ENCODE measurements at regions not wholly inside any gene's neighbourhood (a gene's known extent, or its start where the extent isn't known, plus 50 kb on each side); places are given as distances from the start of the nearest gene placed in this dataset.
"Not testable (repeated sequence)": the region's sequence is repeated elsewhere in the genome, so short reads cannot be mapped to it uniquely, and the experiment has no call there.

DNA sequence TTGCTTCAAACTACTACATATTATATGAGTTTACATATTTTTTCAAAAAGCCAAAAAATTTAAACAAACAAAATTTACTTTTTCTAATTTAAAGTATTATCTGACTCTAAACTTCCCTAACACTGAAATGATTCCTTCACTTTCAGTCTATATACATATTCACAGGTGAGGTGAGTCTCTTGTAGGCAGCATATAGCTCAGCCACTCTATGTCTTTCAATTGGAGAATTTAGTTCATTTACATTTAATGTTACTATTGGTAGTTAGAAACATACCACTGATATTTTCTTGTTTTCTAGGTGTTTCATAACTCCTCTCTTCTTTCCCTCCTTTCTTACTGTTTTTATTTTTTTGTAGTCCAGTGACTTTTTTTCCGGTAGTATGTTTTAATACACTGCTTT lies 387.1 kb downstream of the MRPL39 start:
- no peak for DNase-seq

DNA sequence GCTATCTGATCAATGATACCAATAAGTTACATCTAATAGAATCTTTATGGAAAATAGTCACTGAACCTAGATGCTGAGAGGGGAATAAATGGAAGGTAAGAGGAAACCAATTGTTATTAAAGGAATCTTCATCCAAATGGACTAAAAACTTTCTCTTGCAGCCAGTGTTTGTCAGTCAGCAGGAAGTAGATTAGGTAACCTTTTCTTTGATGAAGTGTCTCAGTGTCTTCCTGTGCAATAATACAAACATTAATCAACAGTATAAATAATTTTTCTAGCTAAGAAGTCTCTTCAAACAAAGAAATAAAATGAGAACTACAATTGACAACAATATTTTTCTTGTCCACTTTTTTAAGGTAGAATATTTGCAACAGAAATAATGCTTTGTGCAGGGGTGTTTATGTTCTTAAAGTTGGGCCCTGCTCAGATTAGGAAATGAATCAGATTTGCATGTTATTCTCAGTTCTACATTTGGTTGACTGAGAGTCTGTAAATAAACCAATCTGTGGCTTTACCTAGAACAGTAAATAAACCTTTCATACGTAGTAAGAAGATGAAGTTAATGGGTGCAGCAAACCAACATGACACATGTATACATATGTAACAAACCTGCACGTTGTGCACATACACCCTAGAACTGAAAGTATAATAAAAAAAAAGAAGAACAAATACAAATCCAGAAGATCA lies 391.4 kb downstream of the MRPL39 start:
- DNase-seq: no peak

DNA sequence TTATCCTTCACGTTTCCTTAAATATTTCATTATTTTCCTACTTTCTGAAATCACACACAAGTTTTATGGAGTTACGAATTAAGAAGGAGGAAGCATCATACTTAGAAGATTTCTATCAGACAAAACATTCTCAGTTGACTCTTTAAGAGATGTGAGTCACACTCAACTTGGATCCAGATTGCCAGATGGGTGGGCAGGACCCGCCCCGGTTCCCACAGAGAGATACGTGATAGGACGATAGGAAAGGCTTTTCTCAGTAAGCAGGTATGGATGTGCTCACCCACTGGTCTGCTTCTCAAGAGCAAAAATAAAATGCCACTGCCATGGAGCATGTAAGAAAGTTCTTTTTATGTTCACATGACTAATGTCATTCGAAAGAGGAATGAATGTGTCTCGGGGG lies 392.6 kb downstream of the MRPL39 start:
- DNase-seq: no peak

DNA sequence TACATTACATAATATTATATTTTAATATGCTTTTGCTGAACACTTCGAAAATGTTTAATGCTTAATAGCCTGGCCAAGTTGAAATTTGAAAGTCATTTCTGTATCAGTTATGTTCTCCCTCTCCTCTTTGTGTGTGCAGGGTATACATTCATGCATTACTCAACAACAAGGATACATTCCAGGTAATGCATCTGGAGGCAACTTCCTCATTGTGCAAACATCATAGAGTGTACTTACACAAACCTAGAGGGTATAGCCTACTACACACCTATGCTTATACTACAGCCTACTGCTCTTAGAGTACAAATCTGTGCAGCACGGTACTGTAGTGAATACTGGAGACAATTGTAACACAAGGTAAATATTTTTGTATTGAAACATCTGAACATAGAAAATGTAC lies 407.3 kb downstream of the MRPL39 start:
- no peak for DNase-seq

DNA sequence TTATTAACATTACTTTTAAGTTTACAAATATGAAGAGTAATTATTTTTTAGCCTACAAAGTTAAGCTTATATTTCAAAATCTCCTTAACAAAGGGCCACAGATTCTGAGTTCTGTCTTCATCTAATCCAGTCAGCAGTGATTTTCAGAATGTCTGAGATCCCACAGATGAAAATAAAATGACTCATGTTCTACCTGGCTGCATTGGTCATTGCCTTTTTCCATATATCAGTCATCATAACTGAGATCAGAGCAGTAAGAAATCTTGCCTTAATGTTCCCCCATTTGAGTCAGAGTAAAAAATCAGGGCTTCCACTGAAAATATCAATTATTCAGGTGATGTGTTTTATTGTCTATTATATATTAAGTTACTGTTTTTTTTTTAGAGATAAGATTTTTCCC lies 416.1 kb downstream of the MRPL39 start:
- no peak for DNase-seq

DNA sequence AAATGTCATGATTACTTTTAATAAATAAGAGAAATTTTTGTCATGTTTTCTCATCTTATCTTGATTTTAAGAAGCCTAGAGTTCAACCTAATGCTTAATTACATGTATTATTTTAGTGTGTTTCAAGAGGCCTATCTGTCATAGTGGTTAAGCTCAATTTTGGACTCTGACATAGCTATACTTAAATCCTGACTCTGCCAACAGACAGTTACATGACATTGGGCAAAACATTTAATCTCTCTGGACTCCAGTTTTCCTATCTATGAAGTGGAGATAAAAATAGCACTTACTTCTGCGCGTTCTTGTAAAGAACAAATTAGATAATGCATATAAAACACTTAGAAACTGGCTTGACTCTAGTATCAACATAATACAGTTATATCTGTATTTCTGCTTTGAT lies 417.8 kb downstream of the MRPL39 start:
- no peak for DNase-seq

DNA sequence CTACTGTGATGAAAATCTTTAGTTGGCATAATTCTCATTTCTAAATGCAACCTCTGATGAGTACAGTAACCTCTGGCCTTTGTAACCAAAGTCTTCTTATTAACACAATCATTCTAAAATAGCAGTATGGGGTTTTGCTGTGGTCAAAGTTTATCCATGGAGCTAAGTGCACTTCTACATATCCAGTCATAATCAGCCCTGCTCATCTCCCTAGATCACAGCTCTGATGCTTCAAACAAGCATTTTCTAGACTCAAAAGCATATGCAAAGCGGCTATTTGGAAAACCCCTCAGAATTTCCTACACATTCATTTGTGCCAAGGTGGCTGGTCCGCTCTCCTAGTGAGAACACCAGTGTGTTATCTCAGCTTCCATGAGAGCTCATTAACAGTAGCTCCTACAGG lies 418.6 kb downstream of the MRPL39 start:
- DNase-seq: no peak

DNA sequence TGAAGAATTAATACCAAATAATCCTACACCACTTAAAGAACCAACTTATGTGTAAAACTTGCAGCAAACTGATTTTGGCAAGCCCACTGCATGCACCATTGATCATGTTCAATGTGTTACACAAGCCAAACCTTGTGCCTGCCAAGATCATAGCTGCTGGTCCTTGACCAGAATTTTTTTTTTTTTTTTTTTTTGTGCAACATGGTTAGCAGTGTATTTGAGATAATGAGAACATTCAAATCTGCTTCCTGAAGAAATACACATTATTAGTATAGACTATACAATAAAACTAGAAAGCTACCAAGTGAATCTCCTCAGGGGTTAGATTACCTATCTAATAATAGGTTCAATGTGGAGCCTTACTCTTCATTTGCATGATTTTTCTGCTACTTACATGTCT lies 421.0 kb downstream of the MRPL39 start:
- no peak for DNase-seq

DNA sequence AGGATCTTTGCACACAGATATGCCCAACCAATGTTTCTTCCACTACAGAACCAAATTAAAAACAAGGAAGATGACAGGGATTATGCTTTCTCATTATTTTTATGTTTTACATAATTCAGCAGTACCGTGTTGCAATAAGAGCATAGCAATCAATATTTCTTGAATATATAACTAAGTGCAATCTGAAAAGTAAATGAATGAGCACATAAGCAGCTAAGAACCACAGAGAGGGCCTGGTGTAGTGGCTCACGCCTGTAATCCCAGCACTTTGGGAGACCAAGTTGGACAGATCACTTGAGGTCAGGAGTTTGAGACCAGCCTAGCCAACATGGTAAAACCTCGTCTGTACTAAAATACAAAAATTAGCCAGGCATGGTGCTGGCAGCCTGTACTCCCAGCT lies 423.7 kb downstream of the MRPL39 start:
- no peak for DNase-seq

DNA sequence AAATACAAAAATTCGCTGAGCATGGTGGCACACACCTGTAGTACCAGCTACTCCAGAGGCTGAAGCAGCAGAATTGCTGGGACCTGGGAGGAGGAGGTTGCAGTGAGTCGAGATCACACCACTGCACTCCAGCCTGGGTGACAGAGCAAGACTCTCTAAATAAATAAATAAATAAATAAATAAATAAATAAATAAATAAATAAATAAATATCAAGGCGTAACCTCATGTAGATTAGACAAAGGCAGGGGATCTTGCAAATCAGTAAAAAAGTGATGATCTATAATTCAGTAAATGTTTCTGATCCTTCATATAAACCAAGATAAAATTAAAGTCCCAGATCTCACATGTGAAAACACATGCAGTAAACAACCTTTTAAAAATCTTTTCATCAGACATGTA lies 425.6 kb downstream of the MRPL39 start:
- DNase-seq: not testable (repeated sequence)

DNA sequence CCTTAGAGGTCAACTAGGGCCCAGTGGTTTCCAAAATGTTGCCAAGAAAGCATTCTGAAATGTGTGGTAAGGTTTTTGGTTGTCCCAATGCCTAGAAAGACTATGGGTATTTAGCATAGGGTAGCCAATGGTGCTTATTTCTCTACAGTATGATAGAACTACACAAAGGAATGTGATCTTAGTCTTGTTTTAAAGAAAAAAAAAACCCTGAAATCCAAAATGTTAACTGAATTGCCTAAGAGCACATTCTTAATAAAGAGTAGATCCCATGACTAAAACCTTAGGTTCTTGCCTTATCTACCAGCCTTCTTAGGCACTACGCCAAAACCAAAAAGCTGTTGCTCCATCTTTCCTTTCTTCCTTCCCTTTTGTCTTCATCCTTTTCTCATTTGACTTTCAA lies 428.2 kb downstream of the MRPL39 start:
- no peak for DNase-seq

DNA sequence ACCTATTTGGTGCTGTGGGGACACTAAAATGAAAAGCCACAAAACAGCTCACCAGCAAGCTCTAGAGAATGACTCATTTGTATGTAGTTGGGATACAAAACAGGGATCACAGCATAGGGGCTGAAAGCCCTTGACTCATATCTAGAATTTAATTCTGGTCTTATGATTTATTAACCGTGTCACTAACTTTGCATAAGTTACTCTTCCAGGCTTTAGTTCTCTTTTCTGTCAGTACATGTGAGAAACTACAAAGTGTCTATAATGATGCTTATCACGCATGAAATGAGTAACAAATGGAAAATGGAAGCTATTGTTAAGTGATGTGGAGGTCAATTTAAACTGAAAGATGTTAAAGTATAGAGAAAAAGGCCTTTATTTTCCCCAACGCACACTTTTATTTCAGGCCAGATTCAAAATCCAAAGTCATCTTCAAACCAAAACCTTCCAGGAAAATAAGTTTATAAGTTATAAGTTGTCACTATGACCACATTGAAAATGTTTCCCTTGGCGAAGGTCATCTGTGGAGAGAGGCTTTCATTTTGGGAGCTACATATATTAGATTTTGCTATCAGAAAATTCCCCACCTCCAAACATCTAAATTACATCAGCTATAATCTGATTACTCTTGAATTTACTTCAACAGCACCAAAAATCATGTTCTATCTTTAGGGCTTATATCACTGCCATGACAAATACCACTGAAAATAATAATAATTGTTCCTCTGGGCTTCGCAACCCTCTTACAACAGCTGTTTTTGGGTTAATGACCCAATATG lies 430.5 kb downstream of the MRPL39 start:
- no peak for DNase-seq

DNA sequence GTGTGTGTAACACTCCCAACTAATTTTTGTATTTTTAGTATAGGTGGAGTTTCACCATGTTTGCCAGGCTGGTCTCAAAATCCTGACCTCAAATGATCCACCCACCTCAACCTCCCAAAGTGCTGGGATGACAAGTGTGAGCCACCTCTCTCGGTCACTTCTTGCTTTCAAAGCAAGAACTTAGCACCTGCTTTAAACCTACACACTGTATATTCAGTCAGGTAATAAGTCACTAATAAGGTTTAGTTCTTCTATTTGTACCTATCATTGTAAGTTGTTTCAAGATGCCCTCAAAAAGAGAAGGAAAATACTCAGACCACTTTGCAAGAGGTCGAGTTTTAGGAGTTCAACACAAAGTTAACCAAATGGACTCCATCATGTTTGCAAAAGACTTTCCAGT lies 431.3 kb downstream of the MRPL39 start:
- no peak for DNase-seq

DNA sequence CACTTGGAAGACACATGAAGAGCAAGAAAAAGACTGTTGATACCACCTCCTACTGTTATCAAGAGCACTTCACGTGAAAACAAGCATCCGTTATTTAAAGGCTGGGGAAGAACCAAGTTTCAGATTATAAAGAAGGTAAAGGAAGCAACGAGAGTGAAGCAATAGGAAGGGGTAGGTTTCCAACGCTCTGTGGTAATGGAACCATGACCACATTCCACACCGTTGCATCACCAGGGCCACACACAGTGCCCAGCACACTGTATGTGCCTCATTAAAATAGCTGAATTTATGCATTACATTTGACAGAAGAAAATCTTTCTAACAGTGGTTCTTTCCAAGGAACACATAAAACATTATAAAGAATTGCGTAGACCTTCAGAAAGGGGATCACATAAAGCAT lies 435.8 kb downstream of the MRPL39 start:
- DNase-seq: no peak

DNA sequence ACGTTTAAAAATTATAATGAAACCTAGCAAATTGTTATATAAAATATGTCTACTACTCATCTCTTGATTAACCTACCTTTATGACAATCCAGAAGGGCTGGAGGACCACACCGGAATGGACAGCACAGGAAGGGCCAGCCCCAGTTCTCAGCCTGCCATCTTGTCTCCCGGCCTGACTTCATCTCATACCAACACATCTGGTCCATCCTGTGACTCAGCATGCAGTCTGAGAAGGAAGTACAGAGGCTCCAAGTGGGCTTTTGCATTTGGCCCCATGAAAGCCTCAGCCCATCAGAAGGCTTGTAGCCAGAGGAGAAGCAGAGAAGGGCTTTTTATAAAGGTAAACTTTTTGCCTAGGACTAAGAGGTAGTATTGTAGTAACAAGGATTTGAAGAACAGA lies 436.6 kb downstream of the MRPL39 start:
- DNase-seq: no peak

DNA sequence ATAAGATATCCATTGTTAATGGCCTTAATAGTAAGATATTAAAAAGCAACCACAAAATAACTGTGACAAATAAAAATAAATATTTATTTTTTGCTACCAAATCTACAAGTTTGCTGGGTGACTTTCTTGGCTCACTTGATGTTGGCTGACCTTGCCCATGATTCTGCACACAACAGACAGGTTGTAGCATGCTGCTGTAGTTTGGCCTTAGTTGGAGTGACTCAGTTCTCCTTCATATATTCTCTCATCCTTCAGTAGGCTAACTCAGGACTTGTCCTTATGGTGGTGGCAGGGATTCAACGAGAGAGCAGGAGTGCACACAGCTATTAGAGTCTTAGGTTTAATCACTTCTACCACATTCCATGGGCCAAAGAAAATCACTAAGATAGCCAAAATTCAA lies 437.9 kb downstream of the MRPL39 start:
- no peak for DNase-seq

DNA sequence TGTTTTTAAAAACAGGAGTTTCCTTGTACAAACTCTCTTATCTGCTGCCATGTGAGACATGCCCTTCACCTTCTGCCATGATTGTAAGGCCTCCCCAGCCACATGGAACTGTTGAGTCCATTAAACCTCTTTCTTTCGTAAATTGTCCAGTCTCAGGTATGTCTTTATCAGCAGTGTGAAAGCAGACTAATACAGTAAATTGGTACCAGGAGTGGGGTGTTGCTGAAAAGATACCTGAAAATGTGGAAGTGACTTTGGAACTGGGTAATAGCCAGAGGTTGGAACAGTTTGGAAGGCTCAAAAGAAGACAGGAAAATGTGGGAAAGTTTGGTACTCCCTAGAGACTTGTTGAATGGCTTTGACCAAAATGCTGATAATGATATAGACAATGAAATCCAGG lies 440.4 kb downstream of the MRPL39 start:
- DNase-seq: not testable (repeated sequence)

DNA sequence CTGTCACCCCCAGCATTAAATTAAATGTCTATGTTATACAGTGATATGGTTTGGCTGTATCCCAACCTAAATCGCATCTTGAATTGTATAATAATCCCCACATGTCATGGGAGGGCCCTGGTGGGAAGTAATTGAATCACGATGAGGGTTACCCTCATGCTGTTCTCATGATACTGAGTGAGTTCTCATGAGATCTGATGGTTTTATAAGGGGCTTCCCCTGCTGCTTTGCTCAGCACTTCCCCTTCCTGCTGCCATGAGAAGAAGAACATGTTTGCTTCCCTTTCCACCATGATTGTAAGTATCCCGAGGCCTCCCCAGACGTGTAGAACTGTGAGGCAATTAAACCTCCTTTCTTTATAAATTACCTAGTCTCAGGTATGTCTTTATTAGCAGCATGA lies 445.7 kb downstream of the MRPL39 start:
- DNase-seq: no peak

DNA sequence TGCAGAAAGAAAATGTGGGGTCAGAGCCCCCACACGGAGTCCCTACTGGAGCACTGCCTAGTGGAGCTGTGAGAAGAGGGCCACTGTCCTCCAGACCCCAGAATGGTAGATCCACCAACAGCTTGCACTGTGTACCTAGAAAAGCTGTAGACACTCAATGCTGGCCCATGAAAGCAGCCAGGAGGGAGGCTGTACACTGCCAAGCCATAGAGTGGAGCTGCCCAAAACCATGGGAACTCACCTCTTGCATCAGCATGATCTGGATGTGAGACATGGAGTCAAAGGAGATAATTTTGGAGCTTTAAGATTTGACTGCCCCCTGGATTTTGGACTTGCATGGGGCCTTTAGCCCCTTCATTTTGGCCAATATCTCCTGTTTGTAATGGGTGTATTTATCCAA lies 452.3 kb downstream of the MRPL39 start:
- not testable (repeated sequence) for DNase-seq

DNA sequence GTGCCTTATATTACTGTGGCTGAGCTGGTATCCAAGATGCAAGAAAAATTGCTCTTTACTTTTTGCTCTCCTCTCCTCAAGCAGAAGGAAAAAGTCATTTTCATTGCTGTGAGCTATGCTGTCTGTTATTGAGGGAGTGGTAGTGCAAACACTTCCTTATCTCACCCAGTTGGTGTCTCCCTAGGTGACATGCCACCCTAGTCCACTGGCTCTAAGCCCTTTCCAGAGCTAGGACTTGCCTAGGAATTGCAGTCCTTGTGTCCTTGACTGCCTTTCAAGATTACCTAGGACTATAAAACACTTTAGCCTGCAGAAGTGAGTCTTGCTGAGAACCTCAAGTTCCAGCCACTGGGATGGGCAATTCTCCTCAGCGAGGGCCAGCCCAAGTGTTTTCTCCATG lies 458.3 kb downstream of the MRPL39 start:
- no peak for DNase-seq

DNA sequence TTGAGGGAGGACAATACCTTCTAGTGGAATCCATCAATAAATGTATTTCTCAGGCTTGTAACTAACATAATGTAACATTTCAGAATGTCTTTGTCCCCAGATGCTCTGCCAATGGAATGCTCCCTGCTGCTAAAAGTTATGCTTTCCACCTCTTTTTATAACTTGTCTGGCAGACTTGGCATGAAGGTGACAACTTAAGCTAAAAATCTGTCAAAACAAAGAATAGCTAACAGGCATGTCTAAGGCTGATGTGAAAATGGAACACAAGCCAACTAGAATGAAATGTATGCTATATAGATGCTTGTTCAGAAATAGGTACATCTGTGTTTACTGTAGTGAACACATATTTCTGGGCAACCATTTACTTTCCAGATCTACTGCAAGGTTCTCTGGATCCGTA lies 467.9 kb downstream of the MRPL39 start:
- DNase-seq: no peak

DNA sequence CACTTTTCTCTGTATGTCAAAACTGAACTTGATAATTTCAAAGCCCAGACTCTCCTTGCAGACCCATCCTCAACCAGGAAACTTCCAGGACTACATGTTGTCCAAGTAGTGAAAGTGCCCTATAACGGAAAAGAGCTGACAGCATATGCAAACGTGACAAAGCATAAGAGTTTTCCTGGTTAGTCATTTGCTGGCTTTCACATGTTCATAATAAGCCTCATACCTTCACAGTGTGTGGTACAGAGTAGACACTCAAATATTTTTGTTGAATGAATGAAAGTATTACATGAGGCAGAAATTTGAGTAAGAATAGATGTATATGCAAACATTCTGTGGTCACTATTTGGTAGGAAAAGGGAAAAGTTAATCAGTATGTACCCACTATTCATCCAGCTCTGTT lies 473.3 kb downstream of the MRPL39 start:
- DNase-seq: no peak

DNA sequence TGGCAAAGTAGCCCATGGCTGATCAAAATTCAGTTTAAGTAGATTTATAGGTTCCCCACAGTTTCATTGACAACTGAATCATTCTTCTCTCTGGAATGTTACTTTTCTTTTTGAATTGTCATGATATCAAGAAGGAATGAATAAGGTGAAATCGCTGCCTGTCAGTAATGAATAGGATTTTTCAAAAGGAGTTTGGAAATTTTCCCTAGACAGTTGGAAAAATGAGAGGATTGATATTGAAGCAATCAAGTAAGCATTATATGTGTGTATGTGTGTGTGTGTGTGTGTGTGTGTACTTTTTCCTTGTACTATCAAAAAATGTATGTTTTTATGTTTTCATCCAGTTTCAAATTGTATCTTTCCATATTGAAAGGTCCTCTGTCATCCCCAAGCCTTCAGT lies 479.5 kb downstream of the MRPL39 start:
- DNase-seq: no peak

DNA sequence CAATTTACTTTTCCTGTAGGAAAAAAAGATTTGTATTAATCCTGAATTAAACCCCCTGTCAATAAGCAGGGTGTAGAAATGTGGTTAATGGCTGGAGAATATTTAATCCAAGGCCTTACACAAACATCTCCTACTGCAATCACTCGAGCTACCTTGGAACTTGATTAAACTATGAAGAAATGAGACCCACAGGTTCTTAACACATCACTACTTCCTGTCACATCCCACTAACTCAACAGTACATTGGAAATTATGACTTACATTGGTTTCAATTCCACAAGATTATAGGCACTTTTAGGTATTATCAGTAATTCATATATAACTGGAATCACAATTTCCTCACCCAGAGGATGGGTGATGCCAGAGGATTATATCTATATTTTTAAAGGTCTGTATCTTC lies 480.3 kb downstream of the MRPL39 start:
- DNase-seq: no peak

DNA sequence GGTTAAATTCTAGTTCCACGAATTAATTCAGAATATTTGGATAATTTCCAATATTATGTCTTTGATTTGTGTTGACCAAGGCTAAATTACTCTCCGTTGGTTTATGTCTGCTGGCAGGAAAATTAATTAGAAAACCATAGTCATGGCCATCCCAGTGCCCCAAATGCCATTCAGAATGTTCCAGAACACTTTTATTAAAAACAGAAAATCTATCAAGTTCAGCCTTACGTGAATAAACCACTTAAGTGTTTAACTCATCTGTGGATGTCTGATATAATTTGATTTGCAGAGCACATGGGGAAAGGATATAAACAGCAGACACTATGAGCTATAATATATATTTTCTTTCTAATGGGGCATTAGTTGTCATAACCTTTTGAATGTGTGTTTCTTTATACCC lies 480.7 kb downstream of the MRPL39 start:
- no peak for DNase-seq

Data from KG1 (cell line).